22Rv1 (cell line): ENCODE measurements at regions not wholly inside any gene's neighbourhood (a gene's known extent, or its start where the extent isn't known, plus 50 kb on each side); places are given as distances from the start of the nearest gene placed in this dataset.
"Not testable (repeated sequence)": the region's sequence is repeated elsewhere in the genome, so short reads cannot be mapped to it uniquely, and the experiment has no call there.

Experiments used
- H3K27ac ChIP-seq: fragments of 450-650 bp; 2 replicates; pipeline ENCODE4 v1.5.1; 2017
- TF ChIP-seq, protein P1 (sequence below): fragments of 450-650 bp; IDR thresholded peaks from 2 replicates; pipeline ENCODE4 v1.5.1; 2017; ENCODE audit warnings: mild to moderate bottlenecking

GRCh38 chr1:120552190-120552589 lies 137.4 kb downstream of the NBPF8 start:
- not testable (repeated sequence) for H3K27ac ChIP-seq

GRCh38 chr1:120557605-120558302 lies 142.9 kb downstream of the NBPF8 start:
- H3K27ac ChIP-seq = not testable (repeated sequence)

GRCh38 chr1:120558303-120559060 lies 143.6 kb downstream of the NBPF8 start:
- H3K27ac ChIP-seq = peak overlapping the region; percentile 69
- TF ChIP-seq, protein P1, sequence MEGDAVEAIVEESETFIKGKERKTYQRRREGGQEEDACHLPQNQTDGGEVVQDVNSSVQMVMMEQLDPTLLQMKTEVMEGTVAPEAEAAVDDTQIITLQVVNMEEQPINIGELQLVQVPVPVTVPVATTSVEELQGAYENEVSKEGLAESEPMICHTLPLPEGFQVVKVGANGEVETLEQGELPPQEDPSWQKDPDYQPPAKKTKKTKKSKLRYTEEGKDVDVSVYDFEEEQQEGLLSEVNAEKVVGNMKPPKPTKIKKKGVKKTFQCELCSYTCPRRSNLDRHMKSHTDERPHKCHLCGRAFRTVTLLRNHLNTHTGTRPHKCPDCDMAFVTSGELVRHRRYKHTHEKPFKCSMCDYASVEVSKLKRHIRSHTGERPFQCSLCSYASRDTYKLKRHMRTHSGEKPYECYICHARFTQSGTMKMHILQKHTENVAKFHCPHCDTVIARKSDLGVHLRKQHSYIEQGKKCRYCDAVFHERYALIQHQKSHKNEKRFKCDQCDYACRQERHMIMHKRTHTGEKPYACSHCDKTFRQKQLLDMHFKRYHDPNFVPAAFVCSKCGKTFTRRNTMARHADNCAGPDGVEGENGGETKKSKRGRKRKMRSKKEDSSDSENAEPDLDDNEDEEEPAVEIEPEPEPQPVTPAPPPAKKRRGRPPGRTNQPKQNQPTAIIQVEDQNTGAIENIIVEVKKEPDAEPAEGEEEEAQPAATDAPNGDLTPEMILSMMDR = peak; percentile 9; the same call in 1 of the 2 replicates

GRCh38 chr1:120561767-120562166 lies 146.9 kb downstream of the NBPF8 start:
- H3K27ac ChIP-seq = not testable (repeated sequence)

DNA sequence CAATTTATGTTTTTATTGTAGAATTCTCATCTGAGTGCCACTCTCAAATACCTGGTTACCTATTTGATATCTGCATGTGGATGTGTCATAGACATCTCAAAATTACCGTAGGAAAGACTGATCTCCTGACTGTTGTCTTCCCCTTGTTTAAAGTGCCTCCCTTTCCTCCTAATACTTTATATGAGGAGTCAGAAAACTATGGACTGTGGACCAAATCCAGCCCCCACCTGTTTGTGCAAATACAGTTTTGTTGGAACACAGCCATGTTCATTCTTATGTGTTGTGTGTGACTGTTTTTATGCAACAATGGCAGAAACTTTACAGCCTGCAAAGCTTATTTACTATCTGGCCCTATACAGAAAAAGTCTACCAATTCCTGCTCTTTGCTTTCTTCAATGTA lies 150.6 kb downstream of the NBPF8 start:
- H3K27ac ChIP-seq = not testable (repeated sequence)

DNA sequence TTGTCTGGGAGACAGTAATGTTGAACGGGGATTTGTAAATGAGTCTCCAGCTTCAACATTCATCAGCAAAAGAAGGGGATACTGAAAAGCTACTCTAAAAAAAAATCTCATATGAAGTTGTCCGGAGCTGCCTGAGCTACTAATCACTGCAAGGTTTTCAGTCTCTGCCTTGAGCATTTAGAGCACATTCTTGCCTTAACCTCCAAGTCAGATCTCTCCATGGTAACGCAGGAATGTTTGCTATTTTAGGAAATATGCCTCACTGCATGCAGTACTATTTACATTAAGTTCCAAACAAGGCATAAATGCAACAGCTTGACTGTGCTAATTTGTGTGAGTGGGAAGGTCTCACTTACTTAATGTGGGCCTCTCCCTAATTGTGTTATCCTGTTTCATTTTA lies 152.8 kb downstream of the NBPF8 start:
- H3K27ac ChIP-seq = not testable (repeated sequence)

DNA sequence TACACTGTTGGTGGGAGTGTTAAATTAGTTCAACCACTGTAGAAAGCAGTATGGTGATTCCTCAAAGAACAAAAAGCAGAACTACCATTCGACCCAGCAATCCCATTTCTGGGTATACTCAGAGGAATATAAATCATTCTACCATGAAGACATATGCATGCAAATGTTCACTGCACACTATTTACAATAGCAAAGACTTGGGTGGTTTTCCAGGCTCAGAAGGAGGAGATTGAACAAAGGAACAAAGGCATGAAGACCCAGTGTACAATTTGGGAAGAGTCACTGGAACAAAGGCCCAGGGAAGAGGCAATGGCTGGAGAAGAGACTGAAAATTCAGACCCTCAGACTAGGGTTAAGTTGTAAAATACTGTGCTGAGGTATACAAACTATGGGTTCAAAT lies 148.5 kb upstream of the NBPF26 start:
- not testable (repeated sequence) for H3K27ac ChIP-seq

DNA sequence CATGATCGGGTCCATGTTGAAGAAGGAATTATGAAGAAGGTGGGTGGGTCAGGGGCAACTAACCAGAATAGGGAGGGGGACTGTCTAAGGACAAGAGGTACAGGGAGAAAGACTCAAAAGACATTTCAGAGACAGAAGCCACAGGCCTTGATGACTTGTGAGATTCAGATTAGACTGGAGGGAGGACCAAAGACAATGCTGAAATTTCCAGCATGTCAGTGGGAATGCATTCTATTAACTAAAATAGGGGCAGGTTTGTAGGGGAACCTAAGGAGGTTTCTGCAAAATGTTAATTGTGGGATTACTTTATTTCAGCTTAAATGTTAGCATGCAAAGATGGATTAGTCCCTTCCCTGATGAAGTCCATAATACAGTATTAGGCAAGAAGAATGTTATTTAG lies 141.6 kb upstream of the NBPF26 start:
- H3K27ac ChIP-seq = not testable (repeated sequence)

- H3K27ac ChIP-seq = not testable (repeated sequence)
Measured at GRCh38 chr1:120586053-120586452, 137.7 kb upstream of the NBPF26 start.

DNA sequence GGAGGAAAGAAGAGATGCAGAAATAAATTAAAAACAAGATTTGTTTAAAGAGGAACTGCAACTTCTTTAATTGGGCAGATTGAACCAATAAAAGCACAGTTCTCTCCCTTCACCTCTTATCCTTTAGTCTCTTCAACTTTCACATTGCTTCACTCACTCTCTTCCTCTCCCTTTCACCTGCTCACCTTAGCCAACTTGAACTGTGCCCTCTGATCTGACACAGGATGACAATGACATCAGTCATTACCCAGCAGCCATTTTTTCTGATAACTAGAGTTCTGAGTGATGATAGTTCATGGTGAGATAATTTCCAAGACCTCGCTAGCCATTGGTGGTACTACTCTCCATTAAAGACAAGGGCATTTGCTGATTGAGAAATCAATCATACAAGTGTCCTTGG lies 134.9 kb upstream of the NBPF26 start:
- H3K27ac ChIP-seq = not testable (repeated sequence)

DNA sequence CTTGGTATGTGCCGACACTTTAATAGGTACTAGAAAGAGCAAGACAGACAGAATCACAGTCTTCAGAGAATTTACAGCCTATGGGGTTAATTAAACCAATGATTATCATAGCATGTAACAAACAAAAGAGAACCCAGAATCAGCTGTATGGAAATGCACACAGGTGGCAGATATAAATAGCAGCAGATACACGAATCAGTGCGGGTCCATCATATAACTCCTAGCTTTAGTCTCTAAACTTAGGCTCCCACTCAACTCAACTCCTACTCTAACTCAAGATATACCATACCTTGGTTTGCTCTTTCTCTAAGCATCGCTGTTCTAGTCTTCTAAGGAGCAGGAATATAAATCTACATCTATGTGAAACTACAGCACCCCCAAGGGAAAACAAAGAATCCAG lies 132.0 kb upstream of the NBPF26 start:
- H3K27ac ChIP-seq = not testable (repeated sequence)

DNA sequence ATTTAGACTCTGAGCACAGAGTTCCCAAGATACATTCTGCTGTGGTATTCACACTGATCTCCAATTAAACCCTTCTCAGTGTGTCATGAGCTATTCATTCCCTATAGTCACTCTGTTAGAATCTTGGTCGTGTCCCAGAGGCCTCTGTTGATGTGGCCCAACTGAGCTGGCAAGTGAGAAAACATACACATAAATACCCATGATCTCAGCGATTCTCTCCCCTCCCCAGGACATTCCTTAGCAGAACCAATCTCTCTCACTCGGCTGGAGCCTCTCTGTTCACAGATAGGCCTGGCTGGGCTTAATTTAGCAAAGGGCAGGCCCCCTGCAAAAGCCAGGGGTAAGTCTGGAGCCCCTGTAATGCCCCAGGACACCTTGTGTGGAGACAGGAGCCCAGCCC lies 130.8 kb upstream of the NBPF26 start:
- H3K27ac ChIP-seq = not testable (repeated sequence)

- H3K27ac ChIP-seq = not testable (repeated sequence)
Measured at GRCh38 chr1:120593648-120594047, 130.1 kb upstream of the NBPF26 start.

DNA sequence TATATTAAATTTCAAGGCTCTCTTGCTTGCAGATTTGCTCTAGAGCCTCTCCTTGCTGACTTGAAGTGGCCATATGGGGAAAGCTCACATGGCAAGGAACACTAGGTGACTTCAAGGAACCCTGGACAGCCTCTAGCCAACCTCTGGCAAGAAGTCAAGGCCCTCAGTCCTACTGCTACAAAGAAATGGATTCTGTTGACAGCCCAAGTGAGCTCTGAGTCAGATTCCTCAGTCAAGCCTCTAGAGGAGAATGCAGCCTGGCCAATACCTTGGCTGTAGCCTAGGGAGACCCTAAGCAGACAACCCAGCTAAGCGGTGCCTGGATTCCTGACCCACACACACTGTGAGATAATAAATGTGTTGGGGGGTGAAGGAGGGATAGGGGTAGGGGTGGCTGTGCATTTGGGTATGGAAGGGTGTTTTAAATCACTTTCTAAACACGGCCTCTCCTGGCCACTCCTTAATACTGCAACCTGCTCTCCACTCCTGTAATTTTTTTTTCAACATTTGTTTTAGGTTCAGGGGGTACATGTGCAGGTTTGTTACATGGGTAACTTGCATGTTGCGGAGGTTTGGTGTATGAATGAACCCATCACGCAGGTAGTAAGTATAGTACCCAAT lies 125.3 kb upstream of the NBPF26 start:
- H3K27ac ChIP-seq = not testable (repeated sequence)

DNA sequence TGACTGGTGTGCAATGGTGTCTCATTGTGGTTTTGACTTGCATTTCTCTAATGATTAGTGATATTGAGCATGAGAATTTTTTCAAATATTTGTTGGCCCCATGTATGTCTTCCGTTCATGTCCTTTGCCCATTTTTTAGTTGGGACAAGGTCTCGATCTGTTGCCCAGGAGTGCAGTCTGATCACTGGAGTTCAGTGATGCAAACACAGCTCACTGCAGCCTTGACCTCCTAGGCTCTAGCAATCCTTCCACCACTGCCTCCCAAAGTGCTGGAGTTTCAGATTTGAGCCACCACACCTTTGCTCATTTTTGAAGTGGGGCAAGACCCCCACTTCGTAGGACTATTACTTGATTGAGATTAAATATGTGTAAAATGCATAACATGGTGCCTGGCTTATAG lies 124.2 kb upstream of the NBPF26 start:
- H3K27ac ChIP-seq = not testable (repeated sequence)

DNA sequence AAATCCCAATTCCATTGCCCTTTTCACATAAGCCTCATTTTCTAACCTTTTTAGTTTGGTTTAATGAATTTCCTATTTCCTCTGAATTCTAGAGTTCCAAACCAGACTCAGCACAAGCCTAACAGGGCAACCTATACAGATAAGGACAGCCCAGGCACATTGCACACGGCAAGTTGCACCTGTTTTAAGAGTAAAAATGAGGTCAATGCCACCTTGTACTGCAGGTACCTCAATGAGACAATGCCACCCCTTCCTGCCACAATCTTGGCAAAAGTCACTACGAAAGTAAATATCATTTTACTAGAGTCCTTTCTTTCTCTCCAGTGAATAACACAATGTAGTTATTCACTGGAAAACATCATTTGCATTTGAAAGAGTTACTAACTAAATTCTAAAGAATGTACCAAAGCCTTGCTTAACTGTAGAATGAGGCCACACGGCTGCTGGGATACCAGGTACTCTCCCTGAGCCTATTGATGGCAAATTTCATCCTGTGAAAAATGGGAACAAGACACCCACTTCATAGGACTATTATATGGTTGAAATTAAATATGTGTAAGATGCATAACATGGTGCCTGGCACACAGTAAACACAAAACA lies 123.2 kb upstream of the NBPF26 start:
- not testable (repeated sequence) for H3K27ac ChIP-seq

DNA sequence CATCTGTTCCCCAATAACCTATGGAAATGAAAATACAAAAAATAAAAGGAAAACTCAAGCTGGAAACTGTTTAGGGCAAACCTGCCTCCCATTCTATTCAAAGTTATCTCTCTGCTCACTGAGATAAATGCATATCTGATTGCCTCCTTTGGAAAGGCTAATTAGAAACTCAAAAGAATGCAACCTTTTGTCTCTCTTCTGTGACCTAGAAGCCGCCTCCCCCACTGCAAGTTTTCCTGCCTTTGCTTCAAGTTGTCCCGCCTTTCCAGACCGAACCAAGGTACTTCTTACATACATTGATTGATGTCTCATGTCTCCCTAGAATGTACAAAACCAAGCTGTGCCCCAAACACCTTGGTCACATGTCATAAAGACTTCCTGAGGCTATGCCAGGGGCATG lies 115.9 kb upstream of the NBPF26 start:
- not testable (repeated sequence) for H3K27ac ChIP-seq

- not testable (repeated sequence) for H3K27ac ChIP-seq
Measured at GRCh38 chr1:120608314-120609014, 115.3 kb upstream of the NBPF26 start.

DNA sequence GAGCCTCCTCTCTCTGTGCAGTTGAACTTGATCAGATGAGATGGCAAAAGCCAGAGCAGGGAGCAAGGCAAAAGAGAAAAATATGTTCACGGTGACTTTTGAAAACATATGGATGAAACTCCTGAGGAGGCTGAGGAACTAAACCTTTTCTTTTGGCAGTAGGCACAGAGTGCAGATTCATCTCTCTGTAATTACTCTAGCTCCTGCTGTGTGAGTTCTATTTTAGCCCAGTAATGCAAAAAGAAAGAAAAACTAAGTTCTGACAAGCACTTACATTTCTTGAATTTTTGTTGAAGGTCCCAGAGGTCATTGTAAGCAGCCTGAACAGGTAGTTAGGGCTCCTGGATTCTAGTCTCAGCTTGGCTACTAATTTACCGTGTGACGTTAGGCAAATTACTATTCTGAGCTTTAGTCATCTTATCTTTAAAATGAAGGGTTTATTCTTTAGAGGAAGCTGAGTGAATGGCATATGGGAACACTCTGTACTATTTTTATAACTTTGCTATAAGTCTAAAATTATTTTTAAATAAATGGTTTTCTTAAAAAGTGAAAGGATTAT lies 114.7 kb upstream of the NBPF26 start:
- not testable (repeated sequence) for H3K27ac ChIP-seq

GRCh38 chr1:120609834-120610233 lies 113.9 kb upstream of the NBPF26 start:
- H3K27ac ChIP-seq = not testable (repeated sequence)
